ENCODE measurements at regions not wholly inside any gene's neighbourhood (a gene's known extent, or its start where the extent isn't known, plus 50 kb on each side); places are given as distances from the start of the nearest gene placed in this dataset.
"Not testable (repeated sequence)": the region's sequence is repeated elsewhere in the genome, so short reads cannot be mapped to it uniquely, and the experiment has no call there.

- CTCF ChIA-PET: interaction anchor here (2.0 to 2.4 kb wide), 4 partner anchors 185 to 468 kb away, joined by 7 to 28 read pairs (median 16); no protein-coding TSS in a partner anchor
- no peak for DNase-seq (ENCODE audit: low read depth, low spot score)
- POLR2A ChIA-PET: no interaction called here
- H3K27me3 ChIP-seq (ENCODE audit: control insufficient read depth, insufficient read depth, low read length): no peaks in the 10 kb centered on the region
- no peak for TF ChIP-seq CTCF (IDR thresholded peaks at IDR 0.05; ENCODE audit: low read depth, low read length)
- H3K4me3 ChIP-seq (ENCODE audit: low read depth, low read length): no peak overlapping the region
- no peaks in the 10 kb centered on the region for H3K9me3 ChIP-seq (ENCODE audit: control insufficient read depth, insufficient read depth, low read length)
- H3K27ac ChIP-seq (ENCODE audit: low read depth, low read length): no peak overlapping the region
These were observed 102.1 kb upstream of the PMCH start for GRCh38 chr12:102299731-102300130.

DNA sequence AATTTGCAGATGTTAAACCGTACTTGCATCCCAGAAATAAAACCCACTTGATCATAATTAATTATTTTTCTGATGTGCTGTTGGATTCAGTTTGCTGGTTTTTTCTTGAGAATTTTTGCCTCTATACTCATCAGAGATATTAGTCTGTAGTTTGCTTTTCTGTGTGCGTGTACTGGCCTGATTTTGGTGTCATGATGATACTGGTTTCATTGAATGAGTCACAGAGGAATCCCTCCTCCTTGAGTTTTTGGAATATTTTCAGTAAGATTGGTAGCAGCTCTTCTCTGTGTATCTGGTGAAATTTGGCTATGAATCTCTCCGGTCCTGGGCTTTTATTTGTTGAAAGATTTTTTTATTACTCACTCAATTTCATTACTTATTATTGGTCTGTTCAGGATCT, 100.4 kb upstream of the PMCH start:
- H3K27me3 ChIP-seq (ENCODE audit: control insufficient read depth, insufficient read depth, low read length): no peaks in the 10 kb centered on the region
- no peak for DNase-seq (ENCODE audit: low read depth, low spot score)
- CTCF ChIA-PET: no interaction called here
- POLR2A ChIA-PET: no interaction called here
- H3K9me3 ChIP-seq (ENCODE audit: control insufficient read depth, insufficient read depth, low read length): no peaks in the 10 kb centered on the region
- no peak for TF ChIP-seq CTCF (IDR thresholded peaks at IDR 0.05; ENCODE audit: low read depth, low read length)
- no peak overlapping the region for H3K4me3 ChIP-seq (ENCODE audit: low read depth, low read length)
- H3K27ac ChIP-seq (ENCODE audit: low read depth, low read length): no peak overlapping the region

DNA sequence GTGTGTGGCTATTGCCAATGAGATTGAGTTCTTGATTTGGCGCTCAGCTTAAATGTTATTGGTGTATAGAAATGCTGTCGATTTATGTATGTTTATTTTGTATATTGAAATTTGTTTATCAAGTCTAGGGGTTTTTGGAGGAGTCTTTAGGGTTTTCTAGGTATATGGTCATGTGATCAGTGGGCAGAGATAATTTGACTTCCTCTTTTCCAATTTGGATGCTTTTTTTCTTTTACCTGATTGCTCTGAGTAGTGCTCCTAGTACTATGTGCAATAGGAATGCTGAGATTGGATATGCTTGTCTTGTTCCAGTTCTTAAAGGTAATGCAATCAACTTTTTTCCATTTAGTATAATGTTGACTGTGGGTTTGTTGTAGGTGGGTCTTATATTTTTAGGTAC, 99.8 kb upstream of the PMCH start:
- ChIA-PET POLR2A (no interaction called here), CTCF (no interaction called here)
- H3K27me3 ChIP-seq (ENCODE audit: control insufficient read depth, insufficient read depth, low read length): no peaks in the 10 kb centered on the region
- H3K4me3 ChIP-seq (ENCODE audit: low read depth, low read length): no peak overlapping the region
- H3K27ac ChIP-seq (ENCODE audit: low read depth, low read length): no peak overlapping the region
- DNase-seq (ENCODE audit: low read depth, low spot score): no peak
- H3K9me3 ChIP-seq (ENCODE audit: control insufficient read depth, insufficient read depth, low read length): no peaks in the 10 kb centered on the region
- no peak for TF ChIP-seq CTCF (IDR thresholded peaks at IDR 0.05; ENCODE audit: low read depth, low read length)

DNA sequence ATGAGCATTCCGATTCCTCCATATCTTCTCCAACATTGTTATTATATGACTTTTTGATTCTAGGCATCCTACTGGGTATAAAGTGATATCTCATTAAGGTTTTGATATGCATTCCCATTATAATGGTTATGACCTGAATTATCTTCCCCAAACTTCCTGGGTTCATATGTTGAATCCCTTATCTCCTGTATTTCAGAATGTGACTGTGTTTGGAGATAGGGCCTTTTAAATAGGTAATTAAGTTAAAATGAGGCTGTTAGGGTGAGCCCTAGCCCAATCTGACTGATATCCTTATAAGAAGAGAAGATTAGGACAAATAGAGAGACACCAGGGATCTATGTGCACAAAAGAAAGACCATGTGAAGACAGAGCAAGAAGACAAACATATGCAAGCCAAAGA, 96.9 kb upstream of the PMCH start:
- CTCF ChIA-PET: no interaction called here
- no peak overlapping the region for H3K4me3 ChIP-seq (ENCODE audit: low read depth, low read length)
- no peak overlapping the region for H3K27ac ChIP-seq (ENCODE audit: low read depth, low read length)
- POLR2A ChIA-PET: no interaction called here
- no peak for DNase-seq (ENCODE audit: low read depth, low spot score)
- no peaks in the 10 kb centered on the region for H3K27me3 ChIP-seq (ENCODE audit: control insufficient read depth, insufficient read depth, low read length)
- TF ChIP-seq CTCF (IDR thresholded peaks at IDR 0.05; ENCODE audit: low read depth, low read length): no peak
- no peaks in the 10 kb centered on the region for H3K9me3 ChIP-seq (ENCODE audit: control insufficient read depth, insufficient read depth, low read length)

GRCh38 chr12:102291498-102292440, 94.1 kb upstream of the PMCH start:
- H3K9me3 ChIP-seq (ENCODE audit: control insufficient read depth, insufficient read depth, low read length); DNase-seq (ENCODE audit: low read depth, low spot score); H3K4me3 ChIP-seq (ENCODE audit: low read depth, low read length); H3K27ac ChIP-seq (ENCODE audit: low read depth, low read length); POLR2A ChIA-PET; H3K27me3 ChIP-seq (ENCODE audit: control insufficient read depth, insufficient read depth, low read length): not testable (repeated sequence)
- CTCF ChIA-PET: interaction anchor here (1.4 kb wide), 1 partner anchor 193 kb away, joined by 5 read pairs; no protein-coding TSS in a partner anchor

GRCh38 chr12:102289702-102290101, 92.1 kb upstream of the PMCH start:
- CTCF ChIA-PET; H3K27ac ChIP-seq (ENCODE audit: low read depth, low read length); DNase-seq (ENCODE audit: low read depth, low spot score); H3K9me3 ChIP-seq (ENCODE audit: control insufficient read depth, insufficient read depth, low read length); H3K27me3 ChIP-seq (ENCODE audit: control insufficient read depth, insufficient read depth, low read length); POLR2A ChIA-PET; H3K4me3 ChIP-seq (ENCODE audit: low read depth, low read length): not testable (repeated sequence)
